NCI-H526 (cell line): ENCODE measurements at regions not wholly inside any gene's neighbourhood (a gene's known extent, or its start where the extent isn't known, plus 50 kb on each side); places are given as distances from the start of the nearest gene placed in this dataset.
"Not testable (repeated sequence)": the region's sequence is repeated elsewhere in the genome, so short reads cannot be mapped to it uniquely, and the experiment has no call there.

ENCODE experiments used
- DNase-seq, 2 experiments: peaks; one replicate each; lab custom pipeline; 2025; lab: John Stamatoyannopoulos, UW

- no peak for DNase-seq
Observed at GRCh38 chr5:57429513-57430120, 53.0 kb downstream of the ACTBL2 start.

- not testable (repeated sequence) for DNase-seq
Observed at GRCh38 chr5:57429021-57429420, 53.6 kb downstream of the ACTBL2 start.

- no peak for DNase-seq
Observed at GRCh38 chr5:57422993-57423392, 59.6 kb downstream of the ACTBL2 start.

- DNase-seq, result no peak
Observed at GRCh38 chr5:57422341-57422740, 60.3 kb downstream of the ACTBL2 start.

GRCh38 chr5:57420801-57421200 is 61.8 kb downstream of the ACTBL2 start:
- no peak for DNase-seq

DNA sequence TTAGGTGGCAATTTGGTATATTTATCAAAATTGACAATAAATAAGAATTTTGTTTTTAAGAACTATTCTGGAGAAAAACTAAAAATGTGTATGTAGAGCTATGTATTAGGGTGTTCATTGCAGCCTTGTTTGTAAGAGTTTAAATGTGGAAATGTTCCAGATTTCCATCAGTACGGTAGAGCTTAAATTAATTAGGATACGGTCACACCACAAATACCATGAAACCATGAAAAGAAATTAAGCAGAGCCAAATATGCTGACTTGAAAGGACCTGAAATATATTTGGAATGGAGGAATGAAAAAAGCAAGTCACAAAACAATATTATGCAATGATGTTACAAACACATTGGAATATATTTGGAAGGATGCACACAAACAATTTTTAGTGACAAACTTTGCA is 64.6 kb downstream of the ACTBL2 start:
- no peak for DNase-seq

DNA sequence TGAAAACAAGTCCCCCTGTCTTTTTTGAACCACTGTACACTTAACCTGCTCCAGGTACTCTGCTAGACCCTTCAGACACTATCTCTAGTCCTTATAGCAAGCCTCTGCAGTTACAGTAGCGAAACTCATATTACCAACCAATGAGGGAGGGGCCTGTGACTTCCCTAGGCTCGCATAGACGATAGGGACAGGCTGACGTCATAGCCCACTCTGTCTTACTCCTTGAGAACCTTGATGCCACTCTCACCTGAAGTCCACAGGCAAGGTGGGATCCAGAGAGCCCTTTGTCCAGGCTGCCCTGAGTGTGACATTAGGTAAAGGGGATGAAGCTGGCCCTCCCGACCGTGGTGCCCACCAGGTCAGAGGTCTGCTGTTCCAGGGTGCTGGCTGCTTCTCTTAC is 65.3 kb downstream of the ACTBL2 start:
- DNase-seq, result no peak

DNA sequence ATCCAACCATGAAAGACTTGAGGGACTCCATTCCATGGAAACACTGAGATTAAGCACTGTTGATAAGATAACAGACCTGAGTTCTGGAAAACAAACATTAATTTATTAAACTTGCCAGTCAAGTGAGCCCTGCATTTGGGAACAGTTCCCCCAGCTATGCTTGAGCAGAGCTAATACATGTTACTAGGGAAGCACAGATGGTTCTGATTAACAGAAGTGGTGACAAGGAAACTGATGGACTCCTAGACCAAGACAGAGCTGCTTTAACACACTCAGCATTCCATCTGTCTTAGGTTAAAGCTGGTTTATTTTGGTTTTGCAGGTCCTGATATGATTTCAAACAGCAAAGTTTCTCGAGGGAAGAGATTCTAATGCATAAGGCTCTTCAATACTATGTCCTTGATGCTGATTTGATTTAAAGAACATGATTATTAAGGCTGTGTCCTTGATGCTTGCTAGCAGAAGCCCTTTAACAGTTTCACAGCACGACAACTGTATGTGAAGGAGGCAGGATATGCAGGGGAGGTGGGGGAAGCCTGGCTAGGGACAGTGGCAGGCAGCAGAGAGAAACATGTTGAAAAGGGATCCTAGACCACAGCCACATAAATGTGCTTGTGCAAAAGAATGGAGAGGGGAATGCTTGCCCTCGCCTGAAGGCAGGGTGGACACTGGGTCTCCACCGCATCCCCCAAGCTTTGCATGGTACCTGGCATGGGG is 66.2 kb downstream of the ACTBL2 start:
- DNase-seq, result no peak

GRCh38 chr5:57414857-57415256 is 67.8 kb downstream of the ACTBL2 start:
- DNase-seq, result no peak

DNA sequence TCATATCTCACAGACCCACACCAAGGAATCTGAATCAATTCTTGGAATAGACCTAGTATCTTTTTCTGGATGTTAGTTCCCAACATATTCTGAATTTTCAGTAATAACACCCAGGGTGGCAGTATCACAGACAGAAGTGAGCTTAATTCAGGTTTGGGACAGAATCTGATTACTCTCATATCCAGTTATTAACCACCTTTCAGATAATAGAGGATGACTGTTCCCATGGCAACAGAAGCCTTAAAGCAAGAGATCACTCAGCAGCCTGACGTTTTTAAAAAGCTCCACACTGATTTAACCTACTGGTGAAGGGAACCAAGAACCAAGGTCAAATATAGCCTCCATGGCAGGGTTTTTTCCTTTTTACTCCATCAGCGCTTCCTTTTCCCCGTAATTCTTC is 68.4 kb downstream of the ACTBL2 start:
- no peak for DNase-seq

GRCh38 chr5:57413145-57413544 is 69.5 kb downstream of the ACTBL2 start:
- no peak for DNase-seq

DNA sequence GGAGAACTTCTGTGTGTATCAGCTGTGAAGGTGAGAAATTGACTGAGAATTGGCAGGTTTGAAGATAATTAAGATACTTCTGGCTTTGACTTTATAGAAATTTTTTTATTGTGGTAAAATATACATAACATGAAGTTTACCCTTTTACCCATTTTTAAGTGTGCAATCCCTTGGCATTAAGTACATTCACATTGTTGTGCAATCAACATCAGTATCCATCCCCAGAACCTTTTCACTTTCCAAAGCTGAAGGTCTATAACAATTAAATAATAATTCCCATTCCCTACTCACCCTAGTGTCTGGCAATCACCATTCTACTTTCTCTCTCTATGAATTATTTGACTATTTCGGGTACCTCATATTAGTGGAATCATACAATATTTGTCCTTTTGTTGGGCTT is 69.9 kb downstream of the ACTBL2 start:
- no peak for DNase-seq

DNA sequence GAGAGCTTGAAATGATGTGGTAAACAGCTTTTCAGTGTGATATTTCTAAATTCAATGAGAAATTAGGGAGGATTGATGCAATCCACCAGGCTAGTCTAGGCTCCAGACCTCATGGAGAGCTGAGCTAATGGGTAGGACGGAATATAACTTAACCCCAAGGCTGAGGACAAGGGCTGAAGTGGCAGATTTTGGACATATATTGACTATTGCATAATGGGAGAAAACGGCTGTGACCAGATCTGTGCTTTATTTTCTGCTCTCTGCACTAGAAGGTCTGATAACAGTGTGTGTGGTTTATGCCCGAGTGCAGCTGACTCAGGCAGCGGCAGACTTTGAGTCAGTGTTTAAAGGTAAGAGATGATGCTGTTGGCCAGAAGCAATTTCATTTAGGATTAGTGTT is 70.6 kb downstream of the ACTBL2 start:
- no peak for DNase-seq

DNA sequence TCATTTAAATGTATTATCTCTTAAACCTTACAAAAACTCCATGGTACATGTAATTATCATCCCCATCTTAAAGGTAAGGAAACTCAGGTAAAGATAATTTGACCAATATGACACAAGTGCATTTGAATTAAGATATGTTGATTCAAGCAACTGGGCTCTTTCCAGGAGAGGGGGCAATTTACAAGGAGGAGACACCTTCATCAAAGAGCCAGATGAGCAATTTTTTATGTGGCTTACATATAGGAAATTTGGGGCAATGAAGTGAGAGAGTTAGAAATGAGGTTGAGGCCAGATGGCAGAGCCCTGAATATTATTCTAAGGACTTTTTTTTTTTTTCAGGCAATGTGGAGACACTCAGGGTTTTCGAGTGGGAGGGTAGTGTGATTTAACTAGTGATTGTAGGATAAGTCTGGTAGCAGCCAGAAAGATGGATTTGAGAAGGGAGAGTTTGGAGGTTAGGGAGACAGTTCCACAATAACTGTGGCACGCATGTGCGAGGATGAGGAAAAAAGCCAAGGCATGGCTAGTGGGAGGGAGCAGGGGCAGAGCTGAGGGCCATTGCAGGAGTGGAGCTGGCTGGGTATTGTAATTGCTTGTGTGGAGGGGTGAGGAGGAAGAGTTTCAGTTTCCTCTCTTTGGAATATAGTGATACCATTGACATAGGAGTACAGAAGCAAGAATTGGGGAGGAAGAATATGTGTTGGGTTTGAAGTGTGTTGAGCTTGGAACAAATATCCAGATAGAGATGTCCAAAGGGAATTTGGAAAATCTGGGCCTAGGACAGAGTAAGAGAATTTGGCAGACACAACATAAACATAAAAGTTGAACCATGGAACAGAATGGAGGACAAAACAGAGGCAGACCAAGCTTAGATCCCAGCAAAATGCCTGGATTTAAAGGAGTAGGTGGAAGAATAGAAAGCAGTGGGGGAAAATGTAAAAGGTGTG is 72.0 kb downstream of the ACTBL2 start:
- DNase-seq, result no peak

DNA sequence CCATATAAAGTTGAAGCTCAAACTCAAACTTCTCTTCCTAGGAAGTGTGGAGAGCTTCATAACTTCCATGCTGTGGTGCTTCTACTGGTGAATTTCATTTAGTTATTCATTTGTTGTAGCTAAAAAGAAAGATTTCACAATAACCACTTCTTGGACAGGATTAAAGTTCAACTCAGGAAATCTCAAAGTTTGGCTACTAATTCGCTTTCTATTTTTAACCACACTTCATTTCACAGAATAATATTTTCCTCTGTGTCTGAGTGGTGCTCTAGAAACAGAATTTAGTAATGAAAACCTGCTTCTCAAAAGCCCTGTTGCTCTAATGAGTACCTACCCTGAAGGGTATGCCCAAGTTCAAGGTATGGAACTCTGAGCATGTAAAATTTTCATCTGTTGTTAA is 73.9 kb downstream of the ACTBL2 start:
- DNase-seq, result no peak

DNA sequence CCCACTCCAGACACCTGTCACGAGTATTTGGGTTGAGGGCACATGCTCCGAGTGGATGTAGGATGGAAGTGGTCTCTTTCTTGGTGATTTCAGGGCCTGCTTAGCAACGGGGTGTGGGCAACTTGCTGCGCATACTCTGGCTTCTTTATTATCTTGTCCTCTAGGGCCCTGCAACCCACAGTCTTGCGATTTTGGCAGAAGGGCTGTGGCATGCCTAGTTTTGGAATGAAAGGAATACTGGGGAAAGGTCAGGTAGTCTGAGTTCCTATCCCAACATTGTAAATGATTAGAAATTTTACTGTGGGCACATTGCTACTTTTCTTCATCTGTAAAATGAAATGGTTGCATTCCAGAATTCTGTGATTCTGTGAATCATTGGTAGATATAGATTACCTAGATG is 74.3 kb downstream of the ACTBL2 start:
- no peak for DNase-seq

GRCh38 chr5:57407391-57407790 is 75.2 kb downstream of the ACTBL2 start:
- no peak for DNase-seq

DNA sequence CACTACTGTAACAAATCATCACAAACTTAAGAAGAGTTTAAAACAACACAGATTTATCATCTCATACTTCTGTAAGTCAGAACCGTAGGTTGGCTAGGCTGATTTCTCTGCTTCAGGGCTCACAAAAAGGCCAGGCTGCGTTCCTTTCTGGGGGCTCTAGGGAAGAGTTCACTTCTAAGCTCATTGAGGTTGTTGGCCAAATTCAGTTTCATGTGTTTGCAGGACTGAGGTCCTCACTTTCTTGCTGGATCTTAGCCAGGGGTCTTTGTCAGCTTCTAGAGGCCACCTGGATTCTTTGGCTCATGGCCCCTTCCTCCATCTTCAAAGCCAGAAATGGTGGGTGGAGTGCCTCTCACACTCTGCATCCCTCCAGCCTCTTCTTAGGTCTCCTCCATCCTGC is 76.0 kb downstream of the ACTBL2 start:
- DNase-seq, result no peak

- DNase-seq, result no peak
Observed at GRCh38 chr5:57405984-57406383, 76.6 kb downstream of the ACTBL2 start.

DNA sequence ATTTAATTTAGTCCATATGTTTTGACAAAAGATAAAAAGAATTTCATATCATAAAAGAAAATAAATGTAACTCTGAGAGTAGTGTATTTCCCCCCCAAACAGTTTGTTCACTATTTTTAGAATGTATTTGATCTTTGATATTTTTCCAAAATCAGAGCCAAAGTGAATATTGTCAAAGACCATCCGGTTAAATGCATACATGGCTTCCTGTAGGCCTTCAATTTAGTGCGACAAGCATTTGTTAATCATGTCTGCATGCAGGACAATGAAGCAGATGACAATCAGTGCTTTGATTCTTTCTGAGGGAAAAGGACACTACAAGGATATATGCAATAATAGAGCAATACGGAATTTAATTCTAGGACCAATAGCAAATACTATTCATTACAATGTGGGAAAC is 79.8 kb downstream of the ACTBL2 start:
- DNase-seq, result no peak

GRCh38 chr5:57402348-57402747 is 80.3 kb downstream of the ACTBL2 start:
- no peak for DNase-seq

DNA sequence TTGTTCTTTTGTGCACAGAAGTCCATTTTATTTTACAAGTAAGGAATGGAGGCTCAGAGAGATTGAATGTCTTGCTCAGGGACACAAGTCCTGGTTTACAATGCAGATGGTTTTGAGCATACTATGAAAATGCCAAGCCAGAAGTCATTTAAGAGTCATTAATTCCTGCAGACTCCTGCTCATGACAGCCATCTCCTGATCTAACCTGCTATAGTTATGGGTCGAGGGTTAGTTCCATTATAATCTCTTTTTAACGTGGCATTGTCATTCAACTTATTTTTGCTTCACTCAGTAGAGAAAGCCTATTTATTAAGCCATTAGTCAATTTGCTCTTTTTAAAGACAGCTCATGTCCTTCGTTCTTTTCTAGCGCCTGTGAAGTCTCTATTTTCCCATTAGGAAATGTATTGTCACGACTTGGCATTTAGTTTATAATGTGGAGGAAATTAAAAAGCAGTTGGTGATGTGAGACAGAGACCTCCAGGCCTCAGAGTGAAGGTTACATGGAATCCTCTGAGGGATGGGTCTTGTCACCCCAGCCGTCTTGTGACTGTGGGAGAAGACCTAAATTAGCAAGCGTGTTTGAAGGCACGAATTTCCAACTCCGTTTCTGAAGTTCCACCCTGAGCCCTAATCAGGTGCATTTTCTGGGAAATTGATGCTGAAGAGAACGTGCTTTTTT is 84.1 kb downstream of the ACTBL2 start:
- DNase-seq, result no peak
